ENCODE measurements at regions not wholly inside any gene's neighbourhood (a gene's known extent, or its start where the extent isn't known, plus 50 kb on each side); places are given as distances from the start of the nearest gene placed in this dataset.

DNA sequence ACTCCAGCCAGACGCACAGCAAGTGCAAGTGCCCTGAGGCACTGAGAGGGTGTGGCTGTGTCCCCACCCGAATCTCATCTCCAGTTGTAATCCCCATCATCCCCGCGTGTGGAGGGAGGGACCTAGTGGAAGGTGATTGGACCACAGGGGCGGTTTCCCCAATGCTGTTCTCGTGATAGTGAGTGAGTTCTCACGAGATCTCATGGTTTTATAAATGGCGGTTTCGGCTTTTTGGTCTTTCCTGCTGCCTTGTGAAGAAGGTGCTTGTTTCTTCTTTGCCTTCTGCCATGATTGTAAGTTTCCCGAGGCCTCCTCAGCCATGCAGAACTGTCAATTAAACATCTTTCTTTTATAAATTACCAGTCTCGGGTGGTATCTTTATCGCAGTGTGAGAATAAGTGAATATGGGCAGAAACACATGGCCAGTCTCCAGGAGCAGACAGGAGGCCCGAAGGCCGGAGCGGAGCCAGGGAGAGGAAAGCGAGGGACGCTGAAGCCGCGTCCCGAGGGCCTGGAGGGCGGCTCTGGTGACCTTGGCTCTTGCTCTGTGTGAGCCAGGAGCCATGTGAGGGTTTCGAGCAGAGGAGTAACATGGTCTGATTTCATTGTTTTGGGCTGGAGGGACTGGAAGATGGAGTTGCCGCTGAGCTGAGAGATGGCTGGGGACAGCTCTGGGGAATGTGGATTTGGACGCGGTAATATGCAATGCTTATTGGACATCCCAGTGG, 76.0 kb upstream of the C1orf174 start:
- Histone ChIP-seq H3K27me3 (ENCODE audit: control insufficient read depth in 4 of 4, insufficient read depth in 4 of 4, low read length in 3 of 4) (peaks cover 0 to 5% (median under 1%) of the 10 kb centered on the region in 4 donors), H3K27ac (ENCODE audit: low read depth in 1 of 2, low read length in 2 of 2) (no peak overlapping the region), H3K36me3 (ENCODE audit: control insufficient read depth in 4 of 4, insufficient read depth in 3 of 4, low read depth in 1 of 4, low read length in 3 of 4) (no peaks in the 10 kb centered on the region), H3K4me1 (ENCODE audit: control insufficient read depth in 4 of 4, insufficient read depth in 4 of 4, low read length in 3 of 4) (no peaks in the 10 kb centered on the region), H3K4me3 (ENCODE audit: low read depth in 1 of 3, low read length in 3 of 3) (no peak overlapping the region), H3K9me3 (ENCODE audit: control insufficient read depth in 4 of 4, low read length in 3 of 4) (no peaks in the 10 kb centered on the region), H3K9ac (ENCODE audit: low read depth in 1 of 2, low read length in 2 of 2) (no peak overlapping the region)
- TF ChIP-seq, protein P1, sequence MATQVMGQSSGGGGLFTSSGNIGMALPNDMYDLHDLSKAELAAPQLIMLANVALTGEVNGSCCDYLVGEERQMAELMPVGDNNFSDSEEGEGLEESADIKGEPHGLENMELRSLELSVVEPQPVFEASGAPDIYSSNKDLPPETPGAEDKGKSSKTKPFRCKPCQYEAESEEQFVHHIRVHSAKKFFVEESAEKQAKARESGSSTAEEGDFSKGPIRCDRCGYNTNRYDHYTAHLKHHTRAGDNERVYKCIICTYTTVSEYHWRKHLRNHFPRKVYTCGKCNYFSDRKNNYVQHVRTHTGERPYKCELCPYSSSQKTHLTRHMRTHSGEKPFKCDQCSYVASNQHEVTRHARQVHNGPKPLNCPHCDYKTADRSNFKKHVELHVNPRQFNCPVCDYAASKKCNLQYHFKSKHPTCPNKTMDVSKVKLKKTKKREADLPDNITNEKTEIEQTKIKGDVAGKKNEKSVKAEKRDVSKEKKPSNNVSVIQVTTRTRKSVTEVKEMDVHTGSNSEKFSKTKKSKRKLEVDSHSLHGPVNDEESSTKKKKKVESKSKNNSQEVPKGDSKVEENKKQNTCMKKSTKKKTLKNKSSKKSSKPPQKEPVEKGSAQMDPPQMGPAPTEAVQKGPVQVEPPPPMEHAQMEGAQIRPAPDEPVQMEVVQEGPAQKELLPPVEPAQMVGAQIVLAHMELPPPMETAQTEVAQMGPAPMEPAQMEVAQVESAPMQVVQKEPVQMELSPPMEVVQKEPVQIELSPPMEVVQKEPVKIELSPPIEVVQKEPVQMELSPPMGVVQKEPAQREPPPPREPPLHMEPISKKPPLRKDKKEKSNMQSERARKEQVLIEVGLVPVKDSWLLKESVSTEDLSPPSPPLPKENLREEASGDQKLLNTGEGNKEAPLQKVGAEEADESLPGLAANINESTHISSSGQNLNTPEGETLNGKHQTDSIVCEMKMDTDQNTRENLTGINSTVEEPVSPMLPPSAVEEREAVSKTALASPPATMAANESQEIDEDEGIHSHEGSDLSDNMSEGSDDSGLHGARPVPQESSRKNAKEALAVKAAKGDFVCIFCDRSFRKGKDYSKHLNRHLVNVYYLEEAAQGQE (IDR thresholded peaks at IDR 0.05) = no peak
- no peak for TF ChIP-seq FOXA1 (IDR thresholded peaks at IDR 0.05)
- no peak for TF ChIP-seq NR2F2 (IDR thresholded peaks at IDR 0.05)
- TF ChIP-seq GABPA (IDR thresholded peaks at IDR 0.05 in 1 of 2, conservative IDR thresholded peaks at IDR 0.05 in 1 of 2) = no peak
- no peak for TF ChIP-seq TAF1 (conservative IDR thresholded peaks at IDR 0.05)
- TF ChIP-seq RAD21 (IDR thresholded peaks at IDR 0.05) = no peak
- no peak for TF ChIP-seq JUND (IDR thresholded peaks at IDR 0.05)
- TF ChIP-seq RXRA (IDR thresholded peaks at IDR 0.05) = no peak
- TF ChIP-seq, protein P2, sequence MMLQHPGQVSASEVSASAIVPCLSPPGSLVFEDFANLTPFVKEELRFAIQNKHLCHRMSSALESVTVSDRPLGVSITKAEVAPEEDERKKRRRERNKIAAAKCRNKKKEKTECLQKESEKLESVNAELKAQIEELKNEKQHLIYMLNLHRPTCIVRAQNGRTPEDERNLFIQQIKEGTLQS (IDR thresholded peaks at IDR 0.05) = no peak
- TF ChIP-seq EGR1 (IDR thresholded peaks at IDR 0.05; ENCODE audit: low read depth in 2 of 2) = no peak
- no peak for TF ChIP-seq FOXA2 (IDR thresholded peaks at IDR 0.05)
- no peak for TF ChIP-seq SP1 (IDR thresholded peaks at IDR 0.05)
- TF ChIP-seq YY1 (IDR thresholded peaks at IDR 0.05) = no peak
- TF ChIP-seq, protein P3, sequence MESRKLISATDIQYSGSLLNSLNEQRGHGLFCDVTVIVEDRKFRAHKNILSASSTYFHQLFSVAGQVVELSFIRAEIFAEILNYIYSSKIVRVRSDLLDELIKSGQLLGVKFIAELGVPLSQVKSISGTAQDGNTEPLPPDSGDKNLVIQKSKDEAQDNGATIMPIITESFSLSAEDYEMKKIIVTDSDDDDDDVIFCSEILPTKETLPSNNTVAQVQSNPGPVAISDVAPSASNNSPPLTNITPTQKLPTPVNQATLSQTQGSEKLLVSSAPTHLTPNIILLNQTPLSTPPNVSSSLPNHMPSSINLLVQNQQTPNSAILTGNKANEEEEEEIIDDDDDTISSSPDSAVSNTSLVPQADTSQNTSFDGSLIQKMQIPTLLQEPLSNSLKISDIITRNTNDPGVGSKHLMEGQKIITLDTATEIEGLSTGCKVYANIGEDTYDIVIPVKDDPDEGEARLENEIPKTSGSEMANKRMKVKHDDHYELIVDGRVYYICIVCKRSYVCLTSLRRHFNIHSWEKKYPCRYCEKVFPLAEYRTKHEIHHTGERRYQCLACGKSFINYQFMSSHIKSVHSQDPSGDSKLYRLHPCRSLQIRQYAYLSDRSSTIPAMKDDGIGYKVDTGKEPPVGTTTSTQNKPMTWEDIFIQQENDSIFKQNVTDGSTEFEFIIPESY (IDR thresholded peaks at IDR 0.05) = no peak
- TF ChIP-seq, protein P4, sequence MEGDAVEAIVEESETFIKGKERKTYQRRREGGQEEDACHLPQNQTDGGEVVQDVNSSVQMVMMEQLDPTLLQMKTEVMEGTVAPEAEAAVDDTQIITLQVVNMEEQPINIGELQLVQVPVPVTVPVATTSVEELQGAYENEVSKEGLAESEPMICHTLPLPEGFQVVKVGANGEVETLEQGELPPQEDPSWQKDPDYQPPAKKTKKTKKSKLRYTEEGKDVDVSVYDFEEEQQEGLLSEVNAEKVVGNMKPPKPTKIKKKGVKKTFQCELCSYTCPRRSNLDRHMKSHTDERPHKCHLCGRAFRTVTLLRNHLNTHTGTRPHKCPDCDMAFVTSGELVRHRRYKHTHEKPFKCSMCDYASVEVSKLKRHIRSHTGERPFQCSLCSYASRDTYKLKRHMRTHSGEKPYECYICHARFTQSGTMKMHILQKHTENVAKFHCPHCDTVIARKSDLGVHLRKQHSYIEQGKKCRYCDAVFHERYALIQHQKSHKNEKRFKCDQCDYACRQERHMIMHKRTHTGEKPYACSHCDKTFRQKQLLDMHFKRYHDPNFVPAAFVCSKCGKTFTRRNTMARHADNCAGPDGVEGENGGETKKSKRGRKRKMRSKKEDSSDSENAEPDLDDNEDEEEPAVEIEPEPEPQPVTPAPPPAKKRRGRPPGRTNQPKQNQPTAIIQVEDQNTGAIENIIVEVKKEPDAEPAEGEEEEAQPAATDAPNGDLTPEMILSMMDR (IDR thresholded peaks at IDR 0.05; ENCODE audit: low read depth, low read length, missing input control) = no peak
- no peak for TF ChIP-seq HNF4G (IDR thresholded peaks at IDR 0.05)
- TF ChIP-seq HNF4A (conservative IDR thresholded peaks at IDR 0.05) = no peak
- TF ChIP-seq, protein P5, sequence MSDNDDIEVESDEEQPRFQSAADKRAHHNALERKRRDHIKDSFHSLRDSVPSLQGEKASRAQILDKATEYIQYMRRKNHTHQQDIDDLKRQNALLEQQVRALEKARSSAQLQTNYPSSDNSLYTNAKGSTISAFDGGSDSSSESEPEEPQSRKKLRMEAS (IDR thresholded peaks at IDR 0.05) = no peak
- WGBS = 81% methylated on average over 25 of the region's 25 CpGs
- DNase-seq (ENCODE audit: low spot score) = no peak
